DOHH2 (cell line): ENCODE measurements at regions not wholly inside any gene's neighbourhood (a gene's known extent, or its start where the extent isn't known, plus 50 kb on each side); places are given as distances from the start of the nearest gene placed in this dataset.

Experiments
- CTCF ChIP-seq: fragments of 200-600 bp; sonication (generic); IDR thresholded peaks from one replicate; pipeline ENCODE4 v1.5.1; 2014; ENCODE audit warnings: antibody characterized with exemption, mild to moderate bottlenecking, low read depth, low read length; ENCODE audit not compliant: poor library complexity, severe bottlenecking
- EZH2phosphoT487 ChIP-seq: fragments of 200-600 bp; sonication (generic); IDR thresholded peaks from 2 replicates; pipeline ENCODE4 v1.6.1; 2017; ENCODE audit warnings: borderline replicate concordance, mild to moderate bottlenecking, antibody characterized with exemption, low read length, moderate library complexity, mixed read lengths

GRCh38 chr5:158410976-158411375, 552.0 kb upstream of the CLINT1 start:
- TF ChIP-seq CTCF: no peak
- TF ChIP-seq EZH2phosphoT487: no peak
